ENCODE measurements at regions not wholly inside any gene's neighbourhood (a gene's known extent, or its start where the extent isn't known, plus 50 kb on each side); places are given as distances from the start of the nearest gene placed in this dataset.

DNA sequence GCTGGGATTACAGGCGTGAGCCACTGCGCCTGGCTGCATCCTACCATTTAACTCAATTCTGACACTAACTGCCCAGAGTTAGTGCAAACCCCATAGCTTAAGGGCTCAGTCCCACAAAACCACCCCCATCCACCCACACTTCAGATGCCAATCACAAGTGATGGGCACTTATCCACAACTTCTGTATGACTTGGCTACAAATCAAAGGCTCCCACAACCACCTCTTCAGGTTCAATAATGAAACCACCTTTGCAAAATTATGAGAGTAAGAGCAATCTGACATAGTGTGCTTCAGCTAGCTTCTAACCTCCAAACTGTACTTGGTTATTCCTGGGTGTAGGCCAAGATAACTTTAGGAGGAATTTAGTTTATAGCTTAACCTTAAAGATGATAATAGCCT is 51.3 kb upstream of the SLC35F5 start:
- TF ChIP-seq CEBPB (IDR thresholded peaks at IDR 0.05) (no peak), CREB1 (IDR thresholded peaks at IDR 0.05; ENCODE audit: low read depth) (no peak), YY1 (IDR thresholded peaks at IDR 0.05; ENCODE audit: low read depth) (no peak), TCF12 (IDR thresholded peaks at IDR 0.05; ENCODE audit: low read depth) (no peak), EP300 (IDR thresholded peaks at IDR 0.05; ENCODE audit: borderline replicate concordance) (no peak)
